H7 (cell line): ENCODE measurements at regions not wholly inside any gene's neighbourhood (a gene's known extent, or its start where the extent isn't known, plus 50 kb on each side); places are given as distances from the start of the nearest gene placed in this dataset.
"Not testable (repeated sequence)": the region's sequence is repeated elsewhere in the genome, so short reads cannot be mapped to it uniquely, and the experiment has no call there.

Experiments used
- DNase-seq: peaks from one replicate; pipeline ENCODE4 v3.0.0; 2012
- H3K27me3 ChIP-seq: 2 replicates; pipeline ENCODE4 v1.6.0; 2011; ENCODE audit warnings: mild to moderate bottlenecking, low read length; ENCODE audit not compliant: control insufficient read depth, insufficient read depth
- H3K36me3 ChIP-seq: replicated peaks from 2 replicates; pipeline ENCODE4 v1.5.1; 2011; ENCODE audit warnings: low read length; ENCODE audit not compliant: control insufficient read depth, insufficient read depth
- H3K4me3 ChIP-seq: 2 replicates; pipeline ENCODE4 v1.5.1; 2011; ENCODE audit warnings: low read depth, mild to moderate bottlenecking, control low read depth, low read length, moderate library complexity; ENCODE audit not compliant: insufficient read depth

DNA sequence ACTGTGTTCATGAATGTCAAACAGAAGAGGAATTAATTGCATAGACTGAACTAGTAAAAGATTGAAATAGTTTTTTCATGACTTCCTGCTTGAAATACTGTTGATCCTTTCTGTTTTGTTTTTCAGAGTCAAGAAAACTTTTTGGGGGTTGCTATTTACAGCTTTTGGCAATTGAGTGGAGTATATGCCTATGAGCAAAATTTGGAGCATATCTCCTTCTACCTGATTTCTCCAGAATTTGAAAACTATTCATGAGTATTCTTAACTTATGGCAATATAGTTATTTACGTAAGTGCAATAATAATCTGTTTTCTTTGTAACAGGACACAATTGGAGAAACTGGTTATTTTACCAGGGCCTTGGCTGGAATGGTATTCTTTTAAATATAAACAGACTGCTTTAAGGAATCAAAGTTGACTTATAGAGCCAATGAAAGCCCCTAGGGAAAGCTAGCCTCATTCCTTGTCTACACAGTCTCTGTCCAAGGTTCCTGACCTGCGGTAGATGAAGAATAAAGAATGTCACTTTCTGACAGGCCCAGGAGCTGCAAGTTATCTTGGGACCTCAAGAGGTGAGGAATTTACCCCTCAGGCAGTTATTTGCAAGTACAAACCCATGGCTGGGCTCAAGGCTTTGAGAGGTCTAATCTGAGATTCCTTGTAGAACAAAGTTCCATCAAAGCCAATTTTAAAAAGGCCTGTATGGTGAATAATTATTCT, 193.5 kb upstream of the NDUFV2 start:
- H3K36me3 ChIP-seq = no peaks in the 10 kb centered on the region
- no peak overlapping the region for H3K4me3 ChIP-seq
- DNase-seq = no peak
- H3K27me3 ChIP-seq = no peaks in the 10 kb centered on the region

DNA sequence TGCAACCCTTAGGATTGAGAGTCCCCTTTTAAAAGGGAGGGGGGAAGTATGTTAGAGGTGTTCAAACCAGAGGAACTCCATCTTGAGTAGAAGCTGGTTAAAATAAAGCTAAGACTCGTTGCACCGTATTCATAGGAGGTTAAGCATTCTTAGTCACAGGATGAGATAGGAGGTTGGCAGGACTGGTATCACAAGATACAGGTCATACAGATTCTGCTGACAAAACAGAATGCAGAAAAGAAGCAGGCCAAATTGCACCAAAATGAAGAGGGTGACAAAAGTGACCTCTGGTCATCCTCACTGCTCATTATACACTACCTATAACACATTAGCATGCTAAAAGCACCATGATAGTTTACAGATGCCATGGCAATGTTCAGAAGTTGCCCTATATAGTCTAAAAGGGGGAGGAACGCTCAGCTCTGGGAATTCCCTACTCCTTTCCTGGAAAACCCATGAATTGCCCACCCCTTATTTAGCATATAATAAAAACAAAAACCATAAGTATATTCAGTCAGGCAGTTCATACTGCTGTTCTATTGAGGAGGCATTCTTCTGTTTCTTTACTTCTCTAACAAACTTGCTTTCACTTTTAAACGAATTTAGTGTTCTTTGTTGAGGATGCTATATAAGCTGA, 192.2 kb upstream of the NDUFV2 start:
- Histone ChIP-seq H3K27me3 (no peaks in the 10 kb centered on the region), H3K4me3 (no peak overlapping the region), H3K36me3 (no peaks in the 10 kb centered on the region)
- DNase-seq = no peak

DNA sequence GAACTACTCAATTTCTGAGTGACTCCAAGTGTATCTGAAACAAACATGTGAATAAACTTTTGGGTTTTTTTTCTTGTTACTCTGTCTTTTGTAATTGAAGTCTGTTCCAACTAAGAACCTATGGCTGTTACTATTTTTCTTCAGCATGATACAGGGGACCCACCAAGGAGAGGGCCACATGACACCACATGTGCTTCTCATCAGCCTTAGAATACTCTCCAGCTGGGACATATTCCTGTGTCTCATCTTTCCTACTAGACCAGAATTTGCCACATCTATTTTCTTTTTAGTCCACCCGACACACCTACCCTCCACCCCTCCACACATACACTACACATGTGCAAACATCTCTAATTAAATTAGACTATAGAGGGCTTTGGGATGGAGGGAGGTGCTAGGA, 191.7 kb upstream of the NDUFV2 start:
- no peak for DNase-seq
- no peaks in the 10 kb centered on the region for H3K36me3 ChIP-seq
- H3K4me3 ChIP-seq = no peak overlapping the region
- H3K27me3 ChIP-seq = no peaks in the 10 kb centered on the region

DNA sequence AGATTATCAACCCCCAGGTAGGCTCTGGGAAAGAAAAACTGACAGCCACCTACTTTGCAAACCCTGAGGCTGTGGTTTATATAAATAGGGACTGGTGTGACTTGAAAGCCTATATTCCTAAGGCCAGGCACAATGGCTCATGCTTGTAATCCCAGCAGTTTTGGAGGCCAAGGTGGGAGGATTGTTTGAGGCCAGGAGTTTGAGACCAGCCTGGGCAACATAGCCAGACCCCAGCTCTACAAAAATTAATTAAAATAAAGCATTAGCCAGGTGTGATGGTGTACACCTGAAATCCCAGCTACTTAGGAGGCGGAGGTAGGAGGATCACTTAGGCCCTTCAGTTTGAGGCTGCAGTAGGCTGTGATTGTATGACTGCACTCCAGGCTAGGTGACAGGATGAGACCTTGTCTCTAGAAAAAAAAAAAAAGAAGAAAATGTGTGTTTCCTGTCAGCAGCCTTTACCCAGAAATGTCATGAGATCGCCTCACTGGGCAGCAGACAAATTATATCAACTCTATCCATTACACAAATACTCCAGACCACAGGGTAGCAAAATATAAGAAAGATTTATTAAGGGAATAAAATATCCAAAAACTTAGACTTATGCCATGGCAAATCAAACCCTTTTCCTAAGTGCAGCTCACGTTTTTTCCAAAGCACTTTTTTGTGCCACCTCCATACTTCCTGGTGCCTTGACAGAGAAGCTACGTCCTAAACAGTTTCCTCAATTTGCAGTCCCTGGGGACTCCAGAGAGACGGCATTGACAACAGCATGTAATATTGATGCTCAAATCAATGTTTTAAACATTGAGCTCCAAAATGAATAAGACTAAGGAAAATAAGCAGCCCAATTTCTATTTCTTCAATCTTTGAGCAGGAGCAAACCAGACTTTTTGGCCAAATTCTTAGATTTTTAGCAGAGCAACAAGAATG, 190.8 kb upstream of the NDUFV2 start:
- DNase-seq = no peak
- Histone ChIP-seq H3K4me3 (no peak overlapping the region), H3K27me3 (no peaks in the 10 kb centered on the region), H3K36me3 (no peaks in the 10 kb centered on the region)

DNA sequence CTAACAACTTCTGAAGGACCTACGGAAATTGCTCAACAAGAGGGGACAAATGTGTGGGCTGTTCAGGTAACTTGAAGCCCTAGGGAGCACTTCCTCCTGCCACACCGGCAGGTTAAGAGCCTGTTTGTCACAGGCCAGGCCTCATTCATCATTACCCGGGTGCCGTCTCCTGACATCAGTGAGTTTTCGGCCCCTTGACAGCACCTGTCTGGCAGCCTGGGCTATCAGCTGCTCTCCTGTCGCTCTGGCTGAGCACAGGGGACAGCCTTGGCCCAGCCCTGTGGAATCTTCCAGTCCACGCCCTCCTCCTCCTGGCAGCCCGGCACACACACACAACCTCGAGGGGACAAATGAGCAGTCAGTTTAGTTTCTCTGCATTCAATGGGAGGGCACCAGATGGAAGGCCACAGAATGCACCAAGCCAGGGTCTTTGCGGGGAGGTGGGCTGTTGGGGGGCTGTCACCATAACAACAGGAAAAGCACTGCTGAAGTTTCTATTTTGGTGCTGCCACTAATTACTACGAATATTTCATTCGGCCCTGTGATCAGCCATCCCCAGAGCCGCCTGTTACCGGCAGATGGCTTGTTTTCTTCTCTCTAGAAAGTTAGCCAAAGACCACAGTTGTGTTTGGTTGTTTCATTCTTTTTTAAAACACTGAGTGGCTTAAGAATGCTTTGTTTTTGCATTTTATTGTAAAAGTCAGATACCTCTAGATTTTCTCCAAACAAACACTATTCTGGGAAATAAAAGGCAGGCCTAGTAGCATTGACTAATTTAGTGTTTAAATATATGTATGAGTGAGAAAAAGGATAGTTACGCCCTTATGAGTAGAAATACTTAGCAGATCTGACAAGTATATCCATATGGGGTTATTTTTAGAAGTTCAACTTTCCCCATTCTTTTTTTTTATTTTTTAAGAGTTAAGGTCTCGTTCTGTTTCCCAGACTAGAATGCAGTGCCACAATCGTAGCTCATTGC, 189.9 kb upstream of the NDUFV2 start:
- DNase-seq = peak; percentile 43
- no peak overlapping the region for H3K4me3 ChIP-seq
- no peaks in the 10 kb centered on the region for H3K36me3 ChIP-seq
- H3K27me3 ChIP-seq = no peaks in the 10 kb centered on the region

DNA sequence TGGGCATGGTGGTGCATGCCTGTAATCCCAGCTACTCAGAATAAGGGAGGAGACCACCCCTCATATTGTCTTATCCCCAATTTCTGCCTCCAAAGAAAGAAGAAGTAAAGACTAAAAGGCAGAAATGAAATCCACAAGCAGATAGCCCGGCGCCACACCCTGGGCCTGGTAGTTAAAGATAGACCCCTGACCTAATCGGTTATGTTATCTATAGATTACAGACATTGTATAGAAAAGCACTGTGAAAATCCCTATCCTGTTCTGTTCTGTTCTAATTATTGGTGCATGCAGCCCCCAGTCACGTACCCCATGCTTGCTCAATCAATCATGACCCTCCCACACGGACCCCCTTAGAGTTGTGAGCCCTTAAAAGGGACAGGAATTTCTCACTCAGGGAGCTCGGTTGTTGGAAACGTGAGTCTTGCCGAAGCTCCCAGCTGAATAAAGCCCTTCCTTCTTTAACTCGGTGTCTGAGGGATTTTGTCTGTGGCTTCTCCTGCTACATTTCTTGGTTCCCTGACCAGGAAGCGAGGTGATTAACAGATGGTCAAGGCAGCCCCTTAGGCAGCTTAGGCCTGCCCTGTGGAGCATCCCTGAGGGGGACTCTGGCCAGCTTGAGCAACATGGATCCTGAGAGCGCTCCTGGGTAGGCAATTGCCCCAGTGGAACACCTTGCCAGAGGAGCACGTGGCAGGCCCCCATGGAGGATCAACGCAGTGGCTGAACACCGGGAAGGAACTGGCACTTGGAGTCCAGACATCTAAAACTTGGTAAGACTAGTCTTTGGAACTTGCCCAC, 188.7 kb upstream of the NDUFV2 start:
- H3K4me3 ChIP-seq = not testable (repeated sequence)

DNA sequence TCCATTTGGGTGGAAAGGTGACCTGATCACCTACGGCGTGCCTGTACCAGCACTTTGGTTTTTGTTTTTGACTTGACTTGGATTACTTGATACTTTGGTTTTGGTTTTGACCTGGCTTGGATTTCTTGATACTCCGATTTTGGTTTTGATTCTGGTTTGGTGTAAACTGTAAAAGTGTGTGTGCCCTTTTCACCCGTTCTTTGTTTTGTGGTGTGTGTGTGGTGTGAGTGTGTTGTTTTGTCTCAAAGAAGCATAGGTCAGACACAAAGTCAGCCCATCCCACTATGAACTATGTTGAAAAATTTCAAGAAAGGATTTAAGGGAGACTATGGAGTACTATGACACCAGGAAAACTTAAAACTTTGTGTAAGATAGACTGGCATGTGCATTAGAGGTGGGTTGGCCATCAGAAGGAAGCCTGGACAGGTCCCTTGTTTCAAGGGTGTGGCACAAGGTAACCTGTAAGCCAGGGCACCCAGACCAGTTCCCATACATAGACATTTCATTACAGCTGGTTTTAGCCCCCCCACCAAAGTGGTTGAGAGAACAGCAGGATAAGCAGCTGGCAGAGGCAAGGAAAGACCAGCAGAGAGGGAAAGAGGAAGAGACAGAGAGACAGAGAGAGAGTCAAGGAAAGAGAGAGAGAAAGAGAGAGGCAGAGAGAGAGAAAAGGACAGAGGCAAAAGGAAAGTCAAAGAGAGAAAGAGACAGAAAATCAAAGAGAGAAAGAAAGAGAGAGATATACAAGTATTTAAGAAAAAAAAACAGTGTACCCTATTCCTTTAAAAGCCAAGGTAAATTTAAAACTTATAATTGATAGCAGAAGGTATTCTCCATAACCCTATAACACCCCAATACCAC, 187.9 kb upstream of the NDUFV2 start:
- not testable (repeated sequence) for H3K36me3 ChIP-seq, H3K27me3 ChIP-seq, H3K4me3 ChIP-seq, DNase-seq

More for the DNA sequence above, 188.7 kb upstream of the NDUFV2 start:
- DNase-seq, H3K36me3 ChIP-seq, H3K27me3 ChIP-seq: not testable (repeated sequence)

DNA sequence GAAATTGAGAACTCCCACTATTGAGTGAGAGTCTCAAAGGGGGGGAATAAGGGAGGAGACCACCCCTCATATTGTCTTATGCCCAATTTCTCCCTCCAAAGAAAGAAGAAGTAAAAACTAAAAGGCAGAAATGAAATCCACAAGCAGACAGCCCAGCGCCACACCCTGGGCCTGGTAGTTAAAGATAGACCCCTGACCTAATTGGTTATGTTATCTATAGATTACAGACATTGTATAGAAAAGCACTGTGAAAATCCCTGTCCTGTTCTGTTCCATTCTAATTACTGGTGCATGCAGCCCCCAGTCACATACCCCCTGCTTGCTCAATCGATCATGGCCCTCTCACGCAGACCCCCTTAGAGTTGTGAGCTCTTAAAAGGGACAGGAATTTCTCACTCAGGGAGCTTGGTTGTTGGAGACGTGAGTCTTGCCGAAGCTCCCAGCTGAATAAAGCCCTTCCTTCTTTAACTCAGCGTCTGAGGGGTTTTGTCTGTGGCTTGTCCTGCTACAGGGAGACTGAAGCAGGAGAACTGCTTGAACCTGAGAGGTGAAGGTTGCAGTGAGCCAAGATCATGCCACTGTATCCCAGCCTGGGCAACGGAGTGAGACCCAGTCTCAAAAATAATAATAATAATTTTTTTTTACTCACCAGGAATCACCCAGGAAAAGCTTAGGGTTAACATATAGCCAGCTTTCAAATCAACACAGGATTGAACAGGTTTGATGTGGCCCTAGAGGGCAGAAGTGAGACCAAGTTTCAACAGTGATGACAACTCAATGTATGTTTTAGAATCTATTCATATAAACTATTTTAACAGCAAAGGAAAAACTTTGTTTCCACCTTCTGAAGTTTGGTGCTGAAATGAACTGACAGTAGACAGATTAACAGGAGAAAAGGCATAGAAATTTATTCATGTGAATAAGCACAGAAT, 181.4 kb upstream of the NDUFV2 start:
- H3K36me3 ChIP-seq, H3K4me3 ChIP-seq, DNase-seq, H3K27me3 ChIP-seq: not testable (repeated sequence)

DNA sequence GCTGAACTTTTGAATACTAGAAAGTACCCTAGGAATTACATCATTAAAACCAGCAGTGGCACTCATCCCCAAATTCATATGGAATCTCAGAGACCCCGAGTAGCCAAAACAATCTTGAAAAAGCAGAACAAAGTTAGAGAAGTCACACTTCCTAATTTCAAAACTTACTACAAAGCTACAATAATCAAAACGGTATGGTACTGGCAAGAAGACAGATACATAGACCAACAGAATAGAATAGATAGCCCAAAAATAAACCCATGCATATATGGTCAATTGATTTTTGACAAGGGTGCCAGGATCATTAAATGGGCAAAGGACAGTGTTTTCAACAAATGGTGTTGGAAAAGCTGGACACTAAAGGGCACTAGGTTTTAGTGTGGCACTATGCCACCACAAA, 176.0 kb upstream of the NDUFV2 start:
- Histone ChIP-seq H3K36me3 (no peaks in the 10 kb centered on the region), H3K27me3 (no peaks in the 10 kb centered on the region), H3K4me3 (no peak overlapping the region)
- no peak for DNase-seq

DNA sequence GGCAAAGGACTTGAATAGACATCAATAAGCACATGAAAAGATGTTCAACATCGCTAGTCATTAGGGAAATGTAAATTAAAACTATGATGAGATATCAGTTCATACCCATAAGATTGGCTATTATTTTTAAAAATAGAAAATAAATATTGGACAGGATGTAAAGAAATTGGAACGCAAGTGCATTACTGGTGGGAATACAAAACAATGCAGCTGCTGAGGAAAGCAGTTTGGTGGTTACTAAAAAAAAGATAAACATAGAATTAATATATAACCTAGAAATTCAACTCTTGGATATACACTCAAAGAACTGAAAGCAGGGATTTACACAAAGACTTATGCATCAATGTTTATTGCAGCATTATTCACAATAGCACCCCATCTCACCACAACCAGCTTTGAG, 174.5 kb upstream of the NDUFV2 start:
- Histone ChIP-seq H3K4me3 (no peak overlapping the region), H3K36me3 (no peaks in the 10 kb centered on the region), H3K27me3 (no peaks in the 10 kb centered on the region)
- DNase-seq = no peak

DNA sequence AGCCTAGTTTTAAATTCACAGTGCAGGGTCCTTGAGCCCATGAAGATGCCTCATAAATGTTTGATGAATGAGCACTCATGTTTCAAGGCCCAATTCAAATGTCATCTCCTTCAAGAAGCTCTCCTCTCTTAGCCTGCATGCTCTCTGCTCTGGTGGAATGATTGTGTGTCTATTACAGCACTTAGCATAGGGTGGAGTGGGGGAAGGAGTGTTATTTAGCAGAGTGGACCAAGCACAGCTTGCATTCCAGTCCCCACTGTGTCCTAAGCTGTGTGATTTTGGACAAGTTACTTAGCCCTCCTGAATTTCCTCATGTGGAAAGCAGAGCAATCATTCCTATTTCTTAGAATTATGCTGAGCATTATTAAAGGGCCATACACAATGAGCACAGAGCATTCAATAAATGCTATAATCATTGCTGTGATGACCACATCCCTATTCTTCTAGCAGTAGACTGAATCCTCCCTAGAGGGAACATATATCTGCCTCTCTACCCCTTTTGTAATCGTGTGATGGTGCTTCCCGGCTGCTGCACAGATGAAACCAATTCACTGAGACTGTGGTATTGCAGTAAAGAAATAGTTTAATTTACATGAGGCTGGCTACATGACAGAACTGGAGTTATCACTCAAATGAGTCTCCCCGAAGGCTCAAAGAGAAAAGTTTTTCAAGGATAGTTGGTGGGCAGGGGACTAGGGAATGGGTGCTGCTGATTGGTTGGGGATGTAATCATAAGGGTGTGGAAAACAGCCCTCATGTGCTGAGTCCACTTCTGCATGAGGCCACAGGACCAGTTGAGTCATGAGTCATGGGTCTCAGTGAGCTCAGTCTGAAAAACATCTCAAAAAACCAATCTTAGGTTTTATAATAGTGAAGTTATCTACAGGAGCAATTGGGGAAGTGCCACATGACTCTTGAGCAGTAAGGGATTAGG, 173.4 kb upstream of the NDUFV2 start:
- Histone ChIP-seq H3K27me3 (no peaks in the 10 kb centered on the region), H3K36me3 (no peaks in the 10 kb centered on the region), H3K4me3 (no peak overlapping the region)
- no peak for DNase-seq
